HFF-Myc (cell line): ENCODE measurements at regions not wholly inside any gene's neighbourhood (a gene's known extent, or its start where the extent isn't known, plus 50 kb on each side); places are given as distances from the start of the nearest gene placed in this dataset.
A peak's percentile ranks its signal among the peaks of the same experiment; 100 is the strongest.
"Not testable (repeated sequence)": the region's sequence is repeated elsewhere in the genome, so short reads cannot be mapped to it uniquely, and the experiment has no call there.

Experiments used
- DNase-seq: peaks from one replicate; pipeline ENCODE4 v3.0.0-alpha.2; 2011; ENCODE audit warnings: low read depth; ENCODE audit errors: extremely low read depth
- H3K4me3 ChIP-seq: replicated peaks from 2 replicates; pipeline ENCODE4 v1.5.1; 2011; ENCODE audit warnings: low read depth, mild to moderate bottlenecking, control low read depth, low read length
- TF ChIP-seq, protein P1 (sequence below): IDR thresholded peaks from 2 replicates; pipeline ENCODE4 v1.5.1; 2012; ENCODE audit warnings: mild to moderate bottlenecking, low read depth, low read length, control low read depth; ENCODE audit errors: missing control alignments

DNA sequence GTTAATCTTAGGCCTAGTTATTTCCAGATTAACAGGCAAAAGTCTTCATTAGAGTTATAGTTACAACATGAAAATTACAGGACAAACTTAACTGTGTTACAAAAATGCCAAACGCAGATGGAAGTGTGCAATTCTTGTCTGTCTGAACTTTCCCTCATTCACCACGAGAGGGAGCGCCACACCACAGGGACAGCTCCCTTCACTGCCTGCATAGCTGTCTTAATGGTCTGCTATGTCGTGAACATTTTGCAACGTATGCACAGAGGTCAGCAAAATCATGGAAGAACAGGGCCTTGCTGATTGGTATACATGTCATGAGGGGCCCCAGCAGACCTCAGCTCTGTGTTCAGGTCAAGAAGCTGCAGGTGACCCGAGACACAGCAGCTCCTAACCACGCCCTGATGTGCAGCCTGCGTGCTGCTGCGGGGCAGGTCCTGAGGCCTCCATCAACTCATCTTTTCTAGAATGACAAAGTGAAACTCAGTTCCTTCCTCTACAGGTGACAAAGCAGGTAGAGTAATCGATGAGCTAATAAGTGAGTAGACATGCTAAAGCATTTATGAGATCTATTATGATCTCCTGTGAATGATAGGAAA lies 78.8 kb upstream of the ATP8B1 start:
- no peak overlapping the region for H3K4me3 ChIP-seq
- TF ChIP-seq, protein P1, sequence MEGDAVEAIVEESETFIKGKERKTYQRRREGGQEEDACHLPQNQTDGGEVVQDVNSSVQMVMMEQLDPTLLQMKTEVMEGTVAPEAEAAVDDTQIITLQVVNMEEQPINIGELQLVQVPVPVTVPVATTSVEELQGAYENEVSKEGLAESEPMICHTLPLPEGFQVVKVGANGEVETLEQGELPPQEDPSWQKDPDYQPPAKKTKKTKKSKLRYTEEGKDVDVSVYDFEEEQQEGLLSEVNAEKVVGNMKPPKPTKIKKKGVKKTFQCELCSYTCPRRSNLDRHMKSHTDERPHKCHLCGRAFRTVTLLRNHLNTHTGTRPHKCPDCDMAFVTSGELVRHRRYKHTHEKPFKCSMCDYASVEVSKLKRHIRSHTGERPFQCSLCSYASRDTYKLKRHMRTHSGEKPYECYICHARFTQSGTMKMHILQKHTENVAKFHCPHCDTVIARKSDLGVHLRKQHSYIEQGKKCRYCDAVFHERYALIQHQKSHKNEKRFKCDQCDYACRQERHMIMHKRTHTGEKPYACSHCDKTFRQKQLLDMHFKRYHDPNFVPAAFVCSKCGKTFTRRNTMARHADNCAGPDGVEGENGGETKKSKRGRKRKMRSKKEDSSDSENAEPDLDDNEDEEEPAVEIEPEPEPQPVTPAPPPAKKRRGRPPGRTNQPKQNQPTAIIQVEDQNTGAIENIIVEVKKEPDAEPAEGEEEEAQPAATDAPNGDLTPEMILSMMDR = peak; percentile 92
- peak; percentile 57 for DNase-seq

DNA sequence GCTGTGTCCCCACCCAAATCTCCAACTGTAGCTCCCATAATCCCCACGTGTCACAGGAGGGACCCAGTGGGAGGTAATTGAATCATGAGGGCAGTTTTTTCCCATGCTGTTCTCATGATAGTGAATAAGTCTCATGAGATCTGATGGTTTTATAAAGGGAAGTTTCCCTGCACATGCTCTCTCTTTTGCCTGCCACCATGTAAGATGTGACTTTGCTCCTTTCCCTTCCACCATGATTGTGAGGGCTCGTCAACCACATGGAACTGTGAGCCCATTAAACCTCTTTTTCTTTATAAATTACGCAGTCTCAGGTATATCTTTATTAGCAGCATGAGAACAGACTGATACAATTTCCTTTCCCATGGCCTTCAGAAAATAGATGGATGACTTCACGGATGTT lies 76.8 kb upstream of the ATP8B1 start:
- not testable (repeated sequence) for H3K4me3 ChIP-seq, DNase-seq

DNA sequence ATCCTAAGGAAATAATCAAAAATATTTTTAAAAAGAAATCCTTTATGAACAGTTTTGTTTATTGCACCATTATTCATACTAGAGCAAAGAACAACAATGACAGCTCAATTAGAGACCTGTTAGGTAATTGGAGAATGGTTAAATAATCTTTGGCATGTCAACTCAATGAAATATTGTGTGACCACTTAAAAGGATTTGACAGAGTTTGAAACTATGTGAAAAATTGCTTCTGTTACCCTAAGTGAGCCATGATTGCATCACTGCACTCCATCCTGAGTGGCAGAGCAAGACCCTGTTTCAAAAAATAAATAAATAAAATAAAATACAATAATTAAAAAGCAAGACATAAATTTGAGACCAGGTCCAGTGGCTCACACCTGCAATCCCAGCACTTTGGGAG lies 66.1 kb upstream of the ATP8B1 start:
- no peak overlapping the region for H3K4me3 ChIP-seq
- DNase-seq = no peak
- TF ChIP-seq, protein P1 = no peak

DNA sequence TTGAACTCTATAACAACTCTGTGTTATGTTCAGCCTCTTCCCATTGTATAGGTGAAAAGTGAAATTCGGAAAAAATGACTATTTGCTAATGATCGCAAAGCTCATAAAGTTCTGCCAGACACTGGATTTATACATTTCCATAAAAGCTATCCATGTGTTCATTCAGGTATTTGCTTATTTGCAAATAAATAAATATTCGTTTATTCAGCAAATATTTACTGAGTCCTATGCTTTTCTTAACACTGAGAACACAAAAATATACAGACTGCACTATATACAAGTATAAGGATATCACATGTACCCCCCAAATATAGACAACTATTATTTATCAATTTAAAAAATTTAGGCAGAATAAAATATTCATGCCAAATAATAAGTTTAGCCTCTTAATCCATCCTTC lies 63.2 kb upstream of the ATP8B1 start:
- DNase-seq = no peak
- no peak overlapping the region for H3K4me3 ChIP-seq
- TF ChIP-seq, protein P1 = no peak

DNA sequence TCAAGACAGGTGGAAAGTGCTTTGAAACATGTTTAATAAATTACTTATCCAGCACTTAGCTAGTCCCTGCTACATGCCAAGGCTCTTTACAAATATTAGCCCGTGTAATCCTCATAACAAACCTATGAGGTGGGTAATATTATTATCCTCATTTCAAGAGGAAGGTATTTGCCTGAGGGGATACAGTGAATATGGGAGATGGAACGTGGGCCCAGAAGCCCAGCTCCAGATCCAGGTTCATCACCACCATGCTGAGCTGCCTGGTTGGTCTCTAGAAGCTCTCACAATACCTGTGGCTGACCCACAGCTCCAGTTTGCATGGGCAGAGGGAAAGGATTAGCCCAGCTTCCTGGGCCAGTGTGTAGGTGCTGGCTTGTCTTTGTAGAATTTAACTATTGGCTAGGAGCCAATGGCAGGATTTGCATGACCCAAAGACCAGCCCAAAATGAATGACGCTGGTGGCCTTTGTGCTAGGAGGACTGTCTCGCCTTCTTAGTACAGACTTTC lies 61.6 kb upstream of the ATP8B1 start:
- DNase-seq = no peak
- no peak overlapping the region for H3K4me3 ChIP-seq
- TF ChIP-seq, protein P1 = no peak

DNA sequence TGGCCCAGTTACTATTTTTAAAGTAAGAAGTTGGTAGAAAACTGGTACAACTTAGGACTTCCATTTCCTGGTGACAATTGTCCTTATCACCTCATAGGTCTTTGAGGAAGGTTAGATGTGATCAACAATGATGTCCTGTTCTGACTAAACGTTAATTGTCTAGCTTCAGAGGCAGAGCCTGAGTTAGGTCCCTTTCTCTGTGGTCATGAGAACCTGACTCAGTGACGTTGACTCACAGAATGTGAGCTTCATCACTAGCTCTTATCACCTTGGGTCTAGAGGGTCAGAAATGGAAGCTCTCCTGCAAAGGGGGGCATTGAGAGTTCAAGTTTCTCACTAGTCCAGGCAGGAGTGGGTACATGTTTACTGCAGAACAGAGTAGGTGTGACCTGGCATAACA lies 60.6 kb upstream of the ATP8B1 start:
- no peak for DNase-seq
- TF ChIP-seq, protein P1 = no peak
- no peak overlapping the region for H3K4me3 ChIP-seq

DNA sequence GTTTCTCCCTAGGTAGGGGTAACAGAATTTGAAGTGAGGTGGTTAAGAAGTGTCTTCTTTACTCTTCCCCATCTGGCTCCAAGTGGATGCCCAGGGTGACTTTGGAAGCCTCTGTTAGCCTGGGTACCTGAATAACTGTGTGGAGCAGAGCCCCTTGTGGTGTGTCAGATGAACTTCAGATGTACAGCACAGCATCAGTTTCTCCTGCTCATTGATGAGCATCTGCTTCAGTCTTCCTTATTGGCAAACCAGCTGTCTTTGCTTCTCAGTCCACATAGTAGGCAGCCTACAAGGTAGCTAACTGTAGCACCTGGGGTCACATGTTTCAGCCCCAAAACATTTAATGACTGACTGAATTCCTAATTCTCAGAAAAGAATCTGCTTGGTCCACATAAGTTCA lies 56.2 kb upstream of the ATP8B1 start:
- TF ChIP-seq, protein P1 = peak; percentile 45
- DNase-seq = no peak
- no peak overlapping the region for H3K4me3 ChIP-seq
